ENCODE measurements at regions not wholly inside any gene's neighbourhood (a gene's known extent, or its start where the extent isn't known, plus 50 kb on each side); places are given as distances from the start of the nearest gene placed in this dataset.

- intact Hi-C loops (cut with DNase I) = loop anchor here in 1 of 10 donors (5.0 kb wide), 1 partner anchor 37 kb away; no protein-coding TSS in a partner anchor
- DNase-seq = no peak
- Histone ChIP-seq H3K27ac (no peak overlapping the region), H3K4me3 (no peak overlapping the region), H3K27me3 (peaks cover 0 to 63% (median 27%) of the 10 kb centered on the region in 9 donors), H3K36me3 (no peaks in the 10 kb centered on the region), H3K4me1 (no peaks in the 10 kb centered on the region), H3K9me3 (no peaks in the 10 kb centered on the region)
- no peak for ATAC-seq
- 75 to 85% (median 80%) methylated on average over 3 of the region's 3 CpGs for WGBS, 4 donors
- TF ChIP-seq POLR2A (IDR thresholded peaks at IDR 0.05) (no peak), CTCF (IDR thresholded peaks at IDR 0.05) (no peak)
Measured at GRCh38 chr4:182150645-182151044, 92.6 kb upstream of the TENM3 start.

- TF ChIP-seq CTCF (IDR thresholded peaks at IDR 0.05) (no peak), POLR2A (IDR thresholded peaks at IDR 0.05) (no peak)
- no peak for ATAC-seq
- H3K27me3 ChIP-seq = peaks cover 0 to 32% (median 0%) of the 10 kb centered on the region in 9 donors
- 78 to 92% (median 82%) methylated on average over 1 of the region's 1 CpG for WGBS, 4 donors
- H3K36me3 ChIP-seq = no peaks in the 10 kb centered on the region
- no peak overlapping the region for H3K4me3 ChIP-seq
- no peaks in the 10 kb centered on the region for H3K9me3 ChIP-seq
- intact Hi-C loops (cut with DNase I) = no loop called here
- no peak overlapping the region for H3K27ac ChIP-seq
- no peaks in the 10 kb centered on the region for H3K4me1 ChIP-seq
- DNase-seq = no peak
Measured at GRCh38 chr4:182155806-182156205, 87.4 kb upstream of the TENM3 start.

- 71 to 77% (median 75%) methylated on average over 8 of the region's 8 CpGs for WGBS, 4 donors
- DNase-seq (no peak), ATAC-seq (no peak)
- H3K4me3 ChIP-seq = no peak overlapping the region
- TF ChIP-seq CTCF (IDR thresholded peaks at IDR 0.05) = no peak
- TF ChIP-seq POLR2A (IDR thresholded peaks at IDR 0.05) = no peak
- no peaks in the 10 kb centered on the region for H3K36me3 ChIP-seq
- H3K9me3 ChIP-seq = no peaks in the 10 kb centered on the region
- H3K4me1 ChIP-seq = no peaks in the 10 kb centered on the region
- no peak overlapping the region for H3K27ac ChIP-seq
- no peaks in the 10 kb centered on the region for H3K27me3 ChIP-seq
- intact Hi-C loops (cut with DNase I) = no loop called here
Measured at GRCh38 chr4:182163180-182163579, 80.0 kb upstream of the TENM3 start.

GRCh38 chr4:182169572-182169971, 73.6 kb upstream of the TENM3 start:
- intact Hi-C loops (cut with DNase I) = no loop called here
- DNase-seq (no peak), ATAC-seq (no peak)
- Histone ChIP-seq H3K4me1 (no peaks in the 10 kb centered on the region), H3K4me3 (no peak overlapping the region), H3K9me3 (no peaks in the 10 kb centered on the region), H3K27ac (no peak overlapping the region), H3K27me3 (peaks cover 0 to 3% (median 0%) of the 10 kb centered on the region in 9 donors), H3K36me3 (no peaks in the 10 kb centered on the region)
- no peak for TF ChIP-seq CTCF (IDR thresholded peaks at IDR 0.05)
- no peak for TF ChIP-seq POLR2A (IDR thresholded peaks at IDR 0.05)
- 77 to 84% (median 82%) methylated on average over 5 of the region's 5 CpGs for WGBS, 4 donors

All from heart left ventricle (tissue), 16 donors.